GM23338 (cell line): ENCODE measurements at regions not wholly inside any gene's neighbourhood (a gene's known extent, or its start where the extent isn't known, plus 50 kb on each side); places are given as distances from the start of the nearest gene placed in this dataset.

Experiments
- ATAC-seq: fragments of 200-7000 bp; cut with Tn5 transposase; 3 replicates; pipeline ENCODE4 v1.9.1; 2020
- DNase-seq: peaks from one replicate; pipeline ENCODE4 v3.0.0-alpha.2; 2015; ENCODE audit warnings: low spot score
- H2AFZ ChIP-seq: fragments of 200-600 bp; sonication (generic); 2 replicates; pipeline ENCODE4 v1.8.0; 2016; ENCODE audit warnings: antibody characterized with exemption, mild to moderate bottlenecking, moderate library complexity
- H3F3A ChIP-seq: fragments of 200-600 bp; sonication (generic); replicated peaks from 2 replicates; pipeline ENCODE4 v1.8.0; 2017; ENCODE audit warnings: antibody characterized with exemption, mixed run types, low read depth
- H3K27ac ChIP-seq: fragments of 200-600 bp; sonication (generic); 2 replicates; pipeline ENCODE4 v1.6.1; 2016; ENCODE audit warnings: low read depth
- H3K27me3 ChIP-seq: fragments of 200-600 bp; sonication (generic); 2 replicates; pipeline ENCODE4 v1.8.0; 2016; ENCODE audit warnings: mild to moderate bottlenecking, mixed run types, moderate library complexity; ENCODE audit not compliant: insufficient read depth
- H3K36me3 ChIP-seq: fragments of 200-600 bp; sonication (generic); 2 replicates; pipeline ENCODE4 v1.8.0; 2016; ENCODE audit warnings: mild to moderate bottlenecking; ENCODE audit not compliant: insufficient read depth
- H3K4me1 ChIP-seq: fragments of 200-600 bp; sonication (generic); 2 replicates; pipeline ENCODE4 v1.8.0; 2016; ENCODE audit warnings: mild to moderate bottlenecking, moderate library complexity; ENCODE audit not compliant: insufficient read depth
- H3K4me2 ChIP-seq: fragments of 200-600 bp; sonication (generic); 2 replicates; pipeline ENCODE4 v1.7.1; 2017; ENCODE audit warnings: mixed run types
- H3K4me3 ChIP-seq: fragments of 200-600 bp; sonication (generic); 2 replicates; pipeline ENCODE4 v1.6.1; 2016; ENCODE audit warnings: mixed run types
- H3K79me2 ChIP-seq: fragments of 200-600 bp; sonication (generic); replicated peaks from 2 replicates; pipeline ENCODE4 v1.8.0; 2017; ENCODE audit warnings: mild to moderate bottlenecking; ENCODE audit not compliant: insufficient read depth
- H3K9me2 ChIP-seq: fragments of 200-600 bp; sonication (generic); 2 replicates; pipeline ENCODE4 v1.8.0; 2017; ENCODE audit not compliant: insufficient read depth
- H4K20me1 ChIP-seq: fragments of 200-600 bp; sonication (generic); replicated peaks from 2 replicates; pipeline ENCODE4 v1.8.0; 2017; ENCODE audit warnings: mild to moderate bottlenecking; ENCODE audit not compliant: insufficient read depth
- H3K27ac Mint-ChIP-seq: 2 replicates; pipeline ENCODE4 v1.8.0; 2020; ENCODE audit warnings: inconsistent platforms, mild to moderate bottlenecking, moderate library complexity, mixed read lengths
- H3K27me3 Mint-ChIP-seq: 3 replicates; pipeline ENCODE4 v1.8.0; 2022; ENCODE audit warnings: low read depth, mild to moderate bottlenecking, moderate library complexity, mixed read lengths, inconsistent platforms; ENCODE audit not compliant: insufficient read depth, poor library complexity
- H3K36me3 Mint-ChIP-seq: 3 replicates; pipeline ENCODE4 v1.8.0; 2021; ENCODE audit warnings: low read depth, mild to moderate bottlenecking, inconsistent platforms, moderate library complexity, mixed read lengths
- H3K4me1 Mint-ChIP-seq: 3 replicates; pipeline ENCODE4 v1.8.0; 2020; ENCODE audit warnings: mild to moderate bottlenecking, inconsistent platforms, mixed read lengths
- H3K4me3 Mint-ChIP-seq: 3 replicates; pipeline ENCODE4 v1.8.0; 2021; ENCODE audit warnings: moderate library complexity, mild to moderate bottlenecking, inconsistent platforms, mixed read lengths
- H3K9me3 Mint-ChIP-seq: 3 replicates; pipeline ENCODE4 v1.8.0; 2020; ENCODE audit warnings: moderate library complexity, mild to moderate bottlenecking, inconsistent platforms, mixed read lengths
- CREB1 ChIP-seq: fragments of 250-450 bp; sonication (Bioruptor Pico); IDR thresholded peaks from 2 replicates; pipeline ENCODE4 v1.5.0; 2020; ENCODE audit warnings: low read depth, mild to moderate bottlenecking, moderate library complexity
- CTCF ChIP-seq, 2 experiments: fragments of 200-600 bp in 1 of 2; sonication (generic) in 1 of 2; conservative IDR thresholded peaks; 2 replicates each; pipeline versions ENCODE4 v1.5.1 to v1.6.1; 2016 to 2017; ENCODE audit warnings: antibody characterized with exemption in 2 of 2, low read depth in 2 of 2, mild to moderate bottlenecking in 2 of 2, moderate library complexity in 1 of 2
- EZH2 ChIP-seq: fragments of 200-600 bp; sonication (generic); IDR thresholded peaks from one replicate; pipeline ENCODE4 v1.8.0; 2017; ENCODE audit warnings: antibody characterized with exemption, mild to moderate bottlenecking, low read depth; ENCODE audit not compliant: unreplicated experiment
- EZH2phosphoT487 ChIP-seq: fragments of 200-600 bp; sonication (generic); IDR thresholded peaks from one replicate; pipeline ENCODE4 v1.8.1; 2018; ENCODE audit warnings: antibody characterized with exemption; ENCODE audit not compliant: unreplicated experiment
- JUNB ChIP-seq: IDR thresholded peaks from one replicate; pipeline ENCODE4 v1.6.1; 2016; ENCODE audit warnings: antibody characterized with exemption; ENCODE audit not compliant: unreplicated experiment
- NANOG ChIP-seq: IDR thresholded peaks from 2 replicates; pipeline ENCODE4 v1.6.1; 2016; ENCODE audit warnings: antibody characterized with exemption, borderline replicate concordance
- POLR2AphosphoS5 ChIP-seq: IDR thresholded peaks from 2 replicates; pipeline ENCODE4 v1.6.1; 2016; ENCODE audit warnings: antibody characterized with exemption, low read depth
- REST ChIP-seq: IDR thresholded peaks from one replicate; pipeline ENCODE4 v1.6.1; 2018; ENCODE audit warnings: antibody characterized with exemption; ENCODE audit not compliant: unreplicated experiment
- STAT1 ChIP-seq: IDR thresholded peaks from one replicate; pipeline ENCODE4 v1.6.1; 2016; ENCODE audit warnings: antibody characterized with exemption; ENCODE audit not compliant: unreplicated experiment
- ZNF114 ChIP-seq: fragments of 250-450 bp; sonication (Bioruptor Pico); IDR thresholded peaks from 2 replicates; pipeline ENCODE4 v1.5.0; 2020; ENCODE audit warnings: mild to moderate bottlenecking, moderate library complexity
- ZNF331 ChIP-seq: fragments of 250-450 bp; sonication (Bioruptor Pico); IDR thresholded peaks from 2 replicates; pipeline ENCODE4 v1.5.0; 2020; ENCODE audit warnings: low read depth, mild to moderate bottlenecking, moderate library complexity
- TF ChIP-seq, protein P1 (sequence below): fragments of 250-450 bp; sonication (Bioruptor Pico); IDR thresholded peaks from 2 replicates; pipeline ENCODE4 v1.5.0; 2020; ENCODE audit warnings: mild to moderate bottlenecking, moderate library complexity
- TF ChIP-seq, protein P2 (sequence below): IDR thresholded peaks from 2 replicates; pipeline ENCODE4 v1.6.1; 2016; ENCODE audit warnings: antibody characterized with exemption

- Histone ChIP-seq H4K20me1 (no peaks in the 10 kb centered on the region), H3K4me3 (no peak overlapping the region), H3K27ac (no peak overlapping the region), H3F3A (no peaks in the 10 kb centered on the region), H3K27me3 (no peaks in the 10 kb centered on the region), H3K36me3 (no peaks in the 10 kb centered on the region), H3K4me2 (no peak overlapping the region), H2AFZ (no peak overlapping the region), H3K9me2 (no peaks in the 10 kb centered on the region), H3K79me2 (no peaks in the 10 kb centered on the region), H3K4me1 (peaks cover 12% of the 10 kb centered on the region; the same call in 1 of the 2 replicates)
- H3K4me1 Mint-ChIP-seq, result peaks cover 23% of the 10 kb centered on the region
- no peak overlapping the region for H3K4me3 Mint-ChIP-seq
- H3K9me3 Mint-ChIP-seq, result no peaks in the 10 kb centered on the region
- no peak for TF ChIP-seq STAT1
- no peak for TF ChIP-seq EZH2
- TF ChIP-seq, protein P1, sequence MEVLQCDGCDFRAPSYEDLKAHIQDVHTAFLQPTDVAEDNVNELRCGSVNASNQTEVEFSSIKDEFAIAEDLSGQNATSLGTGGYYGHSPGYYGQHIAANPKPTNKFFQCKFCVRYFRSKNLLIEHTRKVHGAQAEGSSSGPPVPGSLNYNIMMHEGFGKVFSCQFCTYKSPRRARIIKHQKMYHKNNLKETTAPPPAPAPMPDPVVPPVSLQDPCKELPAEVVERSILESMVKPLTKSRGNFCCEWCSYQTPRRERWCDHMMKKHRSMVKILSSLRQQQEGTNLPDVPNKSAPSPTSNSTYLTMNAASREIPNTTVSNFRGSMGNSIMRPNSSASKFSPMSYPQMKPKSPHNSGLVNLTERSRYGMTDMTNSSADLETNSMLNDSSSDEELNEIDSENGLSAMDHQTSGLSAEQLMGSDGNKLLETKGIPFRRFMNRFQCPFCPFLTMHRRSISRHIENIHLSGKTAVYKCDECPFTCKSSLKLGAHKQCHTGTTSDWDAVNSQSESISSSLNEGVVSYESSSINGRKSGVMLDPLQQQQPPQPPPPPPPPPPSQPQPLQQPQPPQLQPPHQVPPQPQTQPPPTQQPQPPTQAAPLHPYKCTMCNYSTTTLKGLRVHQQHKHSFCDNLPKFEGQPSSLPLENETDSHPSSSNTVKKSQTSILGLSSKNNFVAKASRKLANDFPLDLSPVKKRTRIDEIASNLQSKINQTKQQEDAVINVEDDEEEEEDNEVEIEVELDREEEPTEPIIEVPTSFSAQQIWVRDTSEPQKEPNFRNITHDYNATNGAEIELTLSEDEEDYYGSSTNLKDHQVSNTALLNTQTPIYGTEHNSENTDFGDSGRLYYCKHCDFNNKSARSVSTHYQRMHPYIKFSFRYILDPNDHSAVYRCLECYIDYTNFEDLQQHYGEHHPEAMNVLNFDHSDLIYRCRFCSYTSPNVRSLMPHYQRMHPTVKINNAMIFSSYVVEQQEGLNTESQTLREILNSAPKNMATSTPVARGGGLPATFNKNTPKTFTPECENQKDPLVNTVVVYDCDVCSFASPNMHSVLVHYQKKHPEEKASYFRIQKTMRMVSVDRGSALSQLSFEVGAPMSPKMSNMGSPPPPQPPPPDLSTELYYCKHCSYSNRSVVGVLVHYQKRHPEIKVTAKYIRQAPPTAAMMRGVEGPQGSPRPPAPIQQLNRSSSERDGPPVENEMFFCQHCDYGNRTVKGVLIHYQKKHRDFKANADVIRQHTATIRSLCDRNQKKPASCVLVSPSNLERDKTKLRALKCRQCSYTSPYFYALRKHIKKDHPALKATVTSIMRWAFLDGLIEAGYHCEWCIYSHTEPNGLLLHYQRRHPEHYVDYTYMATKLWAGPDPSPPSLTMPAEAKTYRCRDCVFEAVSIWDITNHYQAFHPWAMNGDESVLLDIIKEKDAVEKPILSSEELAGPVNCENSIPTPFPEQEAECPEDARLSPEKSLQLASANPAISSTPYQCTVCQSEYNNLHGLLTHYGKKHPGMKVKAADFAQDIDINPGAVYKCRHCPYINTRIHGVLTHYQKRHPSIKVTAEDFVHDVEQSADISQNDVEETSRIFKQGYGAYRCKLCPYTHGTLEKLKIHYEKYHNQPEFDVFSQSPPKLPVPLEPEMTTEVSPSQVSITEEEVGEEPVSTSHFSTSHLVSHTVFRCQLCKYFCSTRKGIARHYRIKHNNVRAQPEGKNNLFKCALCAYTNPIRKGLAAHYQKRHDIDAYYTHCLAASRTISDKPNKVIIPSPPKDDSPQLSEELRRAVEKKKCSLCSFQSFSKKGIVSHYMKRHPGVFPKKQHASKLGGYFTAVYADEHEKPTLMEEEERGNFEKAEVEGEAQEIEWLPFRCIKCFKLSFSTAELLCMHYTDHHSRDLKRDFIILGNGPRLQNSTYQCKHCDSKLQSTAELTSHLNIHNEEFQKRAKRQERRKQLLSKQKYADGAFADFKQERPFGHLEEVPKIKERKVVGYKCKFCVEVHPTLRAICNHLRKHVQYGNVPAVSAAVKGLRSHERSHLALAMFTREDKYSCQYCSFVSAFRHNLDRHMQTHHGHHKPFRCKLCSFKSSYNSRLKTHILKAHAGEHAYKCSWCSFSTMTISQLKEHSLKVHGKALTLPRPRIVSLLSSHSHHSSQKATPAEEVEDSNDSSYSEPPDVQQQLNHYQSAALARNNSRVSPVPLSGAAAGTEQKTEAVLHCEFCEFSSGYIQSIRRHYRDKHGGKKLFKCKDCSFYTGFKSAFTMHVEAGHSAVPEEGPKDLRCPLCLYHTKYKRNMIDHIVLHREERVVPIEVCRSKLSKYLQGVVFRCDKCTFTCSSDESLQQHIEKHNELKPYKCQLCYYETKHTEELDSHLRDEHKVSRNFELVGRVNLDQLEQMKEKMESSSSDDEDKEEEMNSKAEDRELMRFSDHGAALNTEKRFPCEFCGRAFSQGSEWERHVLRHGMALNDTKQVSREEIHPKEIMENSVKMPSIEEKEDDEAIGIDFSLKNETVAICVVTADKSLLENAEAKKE (CRISPR knock-in tag), result no peak
- TF ChIP-seq CTCF (conservative IDR thresholded peaks at IDR 0.05; ENCODE audit: low read depth in 2 of 2), result no peak
- no peak for TF ChIP-seq JUNB
- TF ChIP-seq, protein P2, sequence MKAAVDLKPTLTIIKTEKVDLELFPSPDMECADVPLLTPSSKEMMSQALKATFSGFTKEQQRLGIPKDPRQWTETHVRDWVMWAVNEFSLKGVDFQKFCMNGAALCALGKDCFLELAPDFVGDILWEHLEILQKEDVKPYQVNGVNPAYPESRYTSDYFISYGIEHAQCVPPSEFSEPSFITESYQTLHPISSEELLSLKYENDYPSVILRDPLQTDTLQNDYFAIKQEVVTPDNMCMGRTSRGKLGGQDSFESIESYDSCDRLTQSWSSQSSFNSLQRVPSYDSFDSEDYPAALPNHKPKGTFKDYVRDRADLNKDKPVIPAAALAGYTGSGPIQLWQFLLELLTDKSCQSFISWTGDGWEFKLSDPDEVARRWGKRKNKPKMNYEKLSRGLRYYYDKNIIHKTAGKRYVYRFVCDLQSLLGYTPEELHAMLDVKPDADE, result no peak
- no peak for TF ChIP-seq CREB1 (CRISPR knock-in tag)
- TF ChIP-seq EZH2phosphoT487, result no peak
- TF ChIP-seq REST, result no peak
- no peak for TF ChIP-seq POLR2AphosphoS5
- TF ChIP-seq NANOG, result no peak
- no peak for TF ChIP-seq ZNF114 (CRISPR knock-in tag)
- no peak for TF ChIP-seq ZNF331 (CRISPR knock-in tag)
- no peak overlapping the region for H3K27ac Mint-ChIP-seq
- no peaks in the 10 kb centered on the region for H3K36me3 Mint-ChIP-seq
- no peak for DNase-seq
- H3K27me3 Mint-ChIP-seq, result peaks cover 5% of the 10 kb centered on the region
- ATAC-seq, result no peak
These were observed 64.0 kb upstream of the LRRC1 start for GRCh38 chr6:53730767-53731166.
